Adrenal gland (tissue), 9 donors: ENCODE measurements at regions not wholly inside any gene's neighbourhood (a gene's known extent, or its start where the extent isn't known, plus 50 kb on each side); places are given as distances from the start of the nearest gene placed in this dataset.

Source experiments
- DNase-seq, 7 donors: peaks; one replicate each; pipeline ENCODE4 v3.0.0-alpha.2; 2019 to 2020
- H3K27ac ChIP-seq, 5 donors: fragments of 200-600 bp; sonication (generic) in 4 of 5; 1 replicate in 3 of 5; 2 replicates in 2 of 5; pipeline versions ENCODE4 v1.5.1 to v1.8.0; 2016 to 2020; ENCODE audit warnings: mild to moderate bottlenecking in 1 of 5
- H3K27me3 ChIP-seq: fragments of 200-600 bp; 2 replicates; pipeline ENCODE4 v1.8.0; 2021
- H3K36me3 ChIP-seq, 2 donors: fragments of 200-600 bp; replicated peaks in 1 of 2; 1 replicate in 1 of 2; 2 replicates in 1 of 2; pipeline versions ENCODE4 v1.5.1 to v1.8.0; 2018 to 2022
- H3K4me1 ChIP-seq, 2 donors: fragments of 200-600 bp; replicated peaks in 1 of 2; 1 replicate in 1 of 2; 2 replicates in 1 of 2; pipeline versions ENCODE4 v1.5.1 to v1.8.0; 2018 to 2021
- H3K4me3 ChIP-seq, 4 donors: fragments of 200-600 bp; sonication (generic) in 3 of 4; one replicate each; pipeline ENCODE4 v1.5.1; 2016 to 2018
- H3K9me3 ChIP-seq, 3 donors: fragments of 200-600 bp; sonication (generic) in 1 of 3; replicated peaks in 1 of 3; 1 replicate in 2 of 3; 2 replicates in 1 of 3; pipeline versions ENCODE4 v1.5.1 to v1.8.0; 2016 to 2021
- POLR2A ChIP-seq, 2 donors: fragments of 450-650 bp; IDR thresholded peaks; one replicate each; pipeline ENCODE4 v1.6.1; 2017; ENCODE audit warnings: antibody characterized with exemption in 2 of 2, mild to moderate bottlenecking in 2 of 2, moderate library complexity in 1 of 2
- WGBS, 4 donors: extraction: QIAGEN DNeasy Blood & Tissue Kit in 2 of 4; methylation state at CpG; one replicate each; pipeline versions ENCODE4 v1.1.5 to v1.1.7; 2013 to 2017; 5-methylcytosine and 5-hydroxymethylcytosine counted together
- intact Hi-C, 2 donors: fragments of 100-400 bp; cut with DNase I; formaldehyde crosslinking; loops; one replicate each; pipeline versions ENCODE4 v1.14.1 to v1.15.0; 2022 to 2023
- TF ChIP-seq, protein P1 (sequence below), 6 experiments: fragments of 450-650 bp in 4 of 6; fragments of 200-600 bp in 2 of 6; sonication (generic) in 1 of 6; IDR thresholded peaks; 1 replicate in 5 of 6; 2 replicates in 1 of 6; pipeline versions ENCODE4 v1.5.1 to v1.8.0; 2016 to 2021; ENCODE audit warnings: antibody characterized with exemption in 6 of 6, mild to moderate bottlenecking in 2 of 6, moderate library complexity in 1 of 6
- donor health status: healthy with polysubstance abuse.
- donor health status: Bipolar disorder and iron deficiency.
- donor health status: DM: yes; HTN: yes; CAD: no.
- donor health status: DM: no; HTN: no; CAD: no.
- donor health status: DM: no; HTN: no; CAD: no.

DNA sequence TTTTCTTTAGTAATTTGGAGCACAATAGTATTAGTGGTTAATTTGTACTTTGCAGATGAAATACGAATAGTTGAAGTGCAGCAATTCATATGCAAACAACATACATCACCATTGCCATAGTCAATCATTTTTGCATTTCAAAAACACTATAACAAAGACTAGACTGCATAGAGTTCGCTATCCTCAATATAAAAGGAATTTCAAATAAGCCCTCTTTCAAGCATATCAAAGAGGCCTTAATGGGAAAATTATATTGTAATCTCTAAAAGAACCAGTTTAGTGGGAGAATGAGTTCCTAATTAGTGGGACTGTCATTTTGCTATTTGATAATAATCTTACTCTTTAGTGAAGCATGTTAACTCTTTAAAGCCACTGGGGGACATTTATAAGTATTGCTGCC, 2302.3 kb upstream of the C9orf72 start:
- Histone ChIP-seq H3K4me3 (no peak overlapping the region), H3K27me3 (no peaks in the 10 kb centered on the region), H3K9me3 (no peaks in the 10 kb centered on the region), H3K36me3 (no peaks in the 10 kb centered on the region), H3K4me1 (no peaks in the 10 kb centered on the region), H3K27ac (no peak overlapping the region)
- 71 to 80% (median 76%) methylated on average over 2 of the region's 2 CpGs for WGBS, 4 donors
- intact Hi-C loops: no loop called here
- TF ChIP-seq POLR2A (IDR thresholded peaks at IDR 0.05): no peak
- TF ChIP-seq, protein P1, sequence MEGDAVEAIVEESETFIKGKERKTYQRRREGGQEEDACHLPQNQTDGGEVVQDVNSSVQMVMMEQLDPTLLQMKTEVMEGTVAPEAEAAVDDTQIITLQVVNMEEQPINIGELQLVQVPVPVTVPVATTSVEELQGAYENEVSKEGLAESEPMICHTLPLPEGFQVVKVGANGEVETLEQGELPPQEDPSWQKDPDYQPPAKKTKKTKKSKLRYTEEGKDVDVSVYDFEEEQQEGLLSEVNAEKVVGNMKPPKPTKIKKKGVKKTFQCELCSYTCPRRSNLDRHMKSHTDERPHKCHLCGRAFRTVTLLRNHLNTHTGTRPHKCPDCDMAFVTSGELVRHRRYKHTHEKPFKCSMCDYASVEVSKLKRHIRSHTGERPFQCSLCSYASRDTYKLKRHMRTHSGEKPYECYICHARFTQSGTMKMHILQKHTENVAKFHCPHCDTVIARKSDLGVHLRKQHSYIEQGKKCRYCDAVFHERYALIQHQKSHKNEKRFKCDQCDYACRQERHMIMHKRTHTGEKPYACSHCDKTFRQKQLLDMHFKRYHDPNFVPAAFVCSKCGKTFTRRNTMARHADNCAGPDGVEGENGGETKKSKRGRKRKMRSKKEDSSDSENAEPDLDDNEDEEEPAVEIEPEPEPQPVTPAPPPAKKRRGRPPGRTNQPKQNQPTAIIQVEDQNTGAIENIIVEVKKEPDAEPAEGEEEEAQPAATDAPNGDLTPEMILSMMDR (IDR thresholded peaks at IDR 0.05): no peak
- DNase-seq: no peak

DNA sequence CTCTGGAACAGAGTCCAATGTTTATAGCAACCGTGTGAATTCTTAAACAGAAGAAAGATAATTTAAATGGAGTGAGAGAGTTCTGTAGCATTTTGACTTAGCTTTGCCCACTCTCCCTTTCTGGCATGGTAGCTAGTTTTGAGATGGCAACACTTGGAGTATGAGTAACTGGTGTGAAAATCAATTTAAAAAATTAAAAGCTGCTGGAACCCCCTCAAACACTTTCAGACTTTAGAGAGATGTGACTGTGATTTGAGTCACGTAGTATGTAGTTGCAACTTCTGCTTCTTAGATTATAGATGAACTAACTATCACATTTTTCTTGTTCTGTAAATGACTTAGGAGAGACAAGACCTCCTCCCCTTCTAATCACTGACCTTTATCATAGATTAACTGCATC, 2309.5 kb upstream of the C9orf72 start:
- H3K27me3 ChIP-seq: no peaks in the 10 kb centered on the region
- WGBS, 4 donors: 59 to 64% (median 62%) methylated on average over 2 of the region's 2 CpGs
- no peaks in the 10 kb centered on the region for H3K9me3 ChIP-seq
- H3K36me3 ChIP-seq: no peaks in the 10 kb centered on the region
- TF ChIP-seq POLR2A (IDR thresholded peaks at IDR 0.05): no peak
- TF ChIP-seq, protein P1 (IDR thresholded peaks at IDR 0.05): no peak
- no peak overlapping the region for H3K27ac ChIP-seq
- no peak for DNase-seq
- no peak overlapping the region for H3K4me3 ChIP-seq
- intact Hi-C loops: no loop called here
- no peaks in the 10 kb centered on the region for H3K4me1 ChIP-seq

DNA sequence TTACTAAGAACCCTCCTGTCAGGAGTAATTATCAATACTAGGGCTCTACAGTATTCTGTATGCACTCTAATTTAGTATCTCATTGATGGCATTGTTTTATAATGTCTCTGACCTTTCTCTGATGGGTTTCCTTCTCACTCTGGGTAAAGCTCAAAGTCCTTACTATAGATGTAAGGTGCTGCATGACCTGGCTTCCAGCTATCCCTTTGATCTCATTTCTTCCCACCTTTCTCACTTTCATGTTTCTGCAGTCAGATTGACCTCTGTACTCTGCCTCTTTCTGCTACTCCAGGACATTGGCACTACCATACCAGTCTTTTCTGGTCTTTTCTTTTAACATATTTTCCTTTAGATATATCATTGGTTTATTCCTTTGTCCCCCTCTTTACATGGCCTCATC, 2332.8 kb upstream of the C9orf72 start:
- TF ChIP-seq POLR2A (IDR thresholded peaks at IDR 0.05): no peak
- TF ChIP-seq, protein P1 (IDR thresholded peaks at IDR 0.05): no peak
- no peak overlapping the region for H3K4me3 ChIP-seq
- H3K27ac ChIP-seq: no peak overlapping the region
- intact Hi-C loops: no loop called here
- H3K4me1 ChIP-seq: no peaks in the 10 kb centered on the region
- H3K27me3 ChIP-seq: no peaks in the 10 kb centered on the region
- no peaks in the 10 kb centered on the region for H3K9me3 ChIP-seq
- DNase-seq: no peak
- H3K36me3 ChIP-seq: no peaks in the 10 kb centered on the region

DNA sequence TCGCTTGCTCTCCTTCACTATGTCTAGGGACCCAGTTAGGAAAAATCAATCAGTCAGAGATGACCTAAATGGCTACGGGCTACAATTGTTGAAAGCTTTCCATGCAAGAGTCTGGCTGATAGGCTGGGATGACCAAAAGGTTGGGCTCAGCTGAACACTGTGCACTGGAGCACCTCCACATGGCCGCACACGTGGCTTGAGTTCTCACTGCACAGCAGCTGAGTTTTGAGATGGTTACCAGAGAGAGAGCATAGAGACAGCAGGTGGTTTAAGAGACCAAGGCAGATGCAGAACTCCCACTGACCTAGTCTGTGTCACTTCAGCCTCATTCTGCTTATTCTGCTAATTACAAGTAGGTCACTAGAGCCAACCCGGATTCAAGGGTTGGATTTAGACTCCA, 2354.8 kb upstream of the C9orf72 start:
- intact Hi-C loops: no loop called here
- H3K27ac ChIP-seq: no peak overlapping the region

More for the DNA sequence above, 2354.8 kb upstream of the C9orf72 start:
- Histone ChIP-seq H3K4me3 (no peak overlapping the region), H3K9me3 (no peaks in the 10 kb centered on the region), H3K27me3 (no peaks in the 10 kb centered on the region), H3K36me3 (no peaks in the 10 kb centered on the region), H3K4me1 (no peaks in the 10 kb centered on the region)
- TF ChIP-seq, protein P1 (IDR thresholded peaks at IDR 0.05): no peak
- no peak for TF ChIP-seq POLR2A (IDR thresholded peaks at IDR 0.05)
- WGBS, 4 donors: 78 to 89% (median 85%) methylated on average over 5 of the region's 5 CpGs
- DNase-seq: no peak
